ENCODE measurements at regions not wholly inside any gene's neighbourhood (a gene's known extent, or its start where the extent isn't known, plus 50 kb on each side); places are given as distances from the start of the nearest gene placed in this dataset.

DNA sequence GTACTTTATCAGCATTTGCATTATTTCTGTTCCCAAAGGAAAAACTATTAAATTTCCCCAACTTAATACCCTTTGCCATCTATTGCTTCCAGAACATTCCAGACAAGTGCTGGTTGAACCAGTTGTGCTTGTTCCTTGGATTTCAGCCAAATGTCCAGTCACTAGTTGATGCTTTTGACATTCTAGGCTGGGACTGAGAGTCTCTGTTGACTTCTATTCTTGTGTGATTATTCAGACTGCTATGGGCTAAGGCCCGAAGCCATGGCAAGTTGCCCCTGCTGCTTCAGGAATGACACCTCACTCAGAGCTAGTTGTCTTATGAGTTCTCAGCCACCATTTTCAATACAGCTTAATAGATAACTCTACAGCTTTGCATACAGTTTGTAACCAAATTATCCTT is 458.1 kb upstream of the ARGLU1 start:
- H3K4me3 ChIP-seq (ENCODE audit: low read depth in 1 of 2, low read length in 2 of 2) = no peak overlapping the region
- no peak overlapping the region for H3K27ac ChIP-seq (ENCODE audit: low read depth, low read length)
- no peaks in the 10 kb centered on the region for H3K4me1 ChIP-seq (ENCODE audit: control insufficient read depth in 1 of 2, insufficient read depth in 2 of 2, low read length in 2 of 2)
- H3K36me3 ChIP-seq (ENCODE audit: control insufficient read depth in 1 of 2, insufficient read depth in 2 of 2, low read length in 2 of 2) = no peaks in the 10 kb centered on the region
- H3K9ac ChIP-seq (ENCODE audit: low read depth in 1 of 2, low read length in 2 of 2) = no peak overlapping the region
- no peaks in the 10 kb centered on the region for H3K9me3 ChIP-seq (ENCODE audit: control insufficient read depth in 1 of 2, low read length in 2 of 2)
- H3K27me3 ChIP-seq (ENCODE audit: control insufficient read depth in 1 of 2, insufficient read depth in 2 of 2, low read length in 2 of 2) = no peaks in the 10 kb centered on the region

DNA sequence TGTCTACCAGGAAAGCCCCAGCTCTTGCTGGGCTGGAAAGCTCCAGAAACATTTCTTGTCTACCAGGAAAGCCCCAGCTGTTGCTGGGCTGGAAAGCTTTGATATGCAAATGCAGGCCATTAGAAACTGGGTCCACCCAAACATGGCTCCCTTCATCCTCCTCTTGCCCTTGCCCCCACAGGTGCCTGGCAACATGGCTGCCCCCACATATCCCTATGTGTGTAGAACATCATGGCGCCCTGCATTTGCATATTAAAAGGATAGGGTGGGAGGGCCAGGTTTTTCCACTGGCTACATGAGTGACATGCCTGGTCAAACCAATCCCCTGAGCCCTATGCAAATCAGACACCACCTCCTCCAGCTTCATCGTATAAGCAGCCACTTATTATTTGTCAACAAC is 455.4 kb upstream of the ARGLU1 start:
- no peak overlapping the region for H3K27ac ChIP-seq (ENCODE audit: low read depth, low read length)
- H3K9ac ChIP-seq (ENCODE audit: low read depth in 1 of 2, low read length in 2 of 2) = no peak overlapping the region
- no peaks in the 10 kb centered on the region for H3K36me3 ChIP-seq (ENCODE audit: control insufficient read depth in 1 of 2, insufficient read depth in 2 of 2, low read length in 2 of 2)
- H3K4me3 ChIP-seq (ENCODE audit: low read depth in 1 of 2, low read length in 2 of 2) = no peak overlapping the region
- H3K27me3 ChIP-seq (ENCODE audit: control insufficient read depth in 1 of 2, insufficient read depth in 2 of 2, low read length in 2 of 2) = no peaks in the 10 kb centered on the region
- no peaks in the 10 kb centered on the region for H3K9me3 ChIP-seq (ENCODE audit: control insufficient read depth in 1 of 2, low read length in 2 of 2)
- no peaks in the 10 kb centered on the region for H3K4me1 ChIP-seq (ENCODE audit: control insufficient read depth in 1 of 2, insufficient read depth in 2 of 2, low read length in 2 of 2)

DNA sequence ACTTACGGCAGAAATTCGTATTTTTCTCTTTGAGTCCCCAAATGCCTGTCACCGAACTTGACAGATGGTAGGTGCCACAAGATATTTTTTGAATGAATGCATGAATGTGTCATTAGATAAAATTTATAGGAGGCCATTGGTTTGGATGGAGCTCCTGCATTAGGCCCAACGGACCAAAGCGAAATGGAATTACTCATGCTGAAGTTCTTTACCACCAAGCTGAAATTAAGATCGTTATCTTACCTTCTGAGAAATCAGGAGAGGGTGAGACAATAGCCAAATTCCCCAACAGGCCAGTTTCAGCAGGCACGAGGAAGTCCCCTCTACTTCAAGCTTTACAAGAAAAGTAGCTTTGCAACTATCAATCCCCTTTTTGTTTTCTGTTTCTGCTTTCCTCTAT is 452.5 kb upstream of the ARGLU1 start:
- Histone ChIP-seq H3K9ac (ENCODE audit: low read depth in 1 of 2, low read length in 2 of 2) (no peak overlapping the region), H3K27me3 (ENCODE audit: control insufficient read depth in 1 of 2, insufficient read depth in 2 of 2, low read length in 2 of 2) (no peaks in the 10 kb centered on the region), H3K4me1 (ENCODE audit: control insufficient read depth in 1 of 2, insufficient read depth in 2 of 2, low read length in 2 of 2) (no peaks in the 10 kb centered on the region), H3K4me3 (ENCODE audit: low read depth in 1 of 2, low read length in 2 of 2) (no peak overlapping the region), H3K27ac (ENCODE audit: low read depth, low read length) (no peak overlapping the region), H3K36me3 (ENCODE audit: control insufficient read depth in 1 of 2, insufficient read depth in 2 of 2, low read length in 2 of 2) (no peaks in the 10 kb centered on the region), H3K9me3 (ENCODE audit: control insufficient read depth in 1 of 2, low read length in 2 of 2) (no peaks in the 10 kb centered on the region)

DNA sequence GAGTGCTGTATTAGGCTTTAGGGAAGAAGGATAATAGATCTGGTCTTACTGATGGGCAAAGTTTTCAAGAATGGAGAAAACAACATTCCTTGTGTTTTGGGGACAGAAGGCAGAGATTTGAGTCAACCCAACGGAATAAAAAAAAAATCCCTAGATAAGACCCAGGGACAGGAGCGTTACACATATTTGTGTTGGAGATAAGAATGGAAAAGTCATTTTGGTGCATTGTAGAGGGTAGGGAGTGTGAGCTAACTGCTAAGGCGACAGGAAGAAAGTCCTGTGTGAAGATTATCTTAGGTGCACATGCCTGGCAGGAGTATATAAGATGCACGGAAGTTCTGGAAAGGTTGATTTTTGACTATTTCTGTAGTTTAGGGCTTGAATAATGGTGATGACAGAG is 450.3 kb upstream of the ARGLU1 start:
- H3K27me3 ChIP-seq (ENCODE audit: control insufficient read depth in 1 of 2, insufficient read depth in 2 of 2, low read length in 2 of 2) = no peaks in the 10 kb centered on the region
- H3K4me3 ChIP-seq (ENCODE audit: low read depth in 1 of 2, low read length in 2 of 2) = no peak overlapping the region
- H3K9ac ChIP-seq (ENCODE audit: low read depth in 1 of 2, low read length in 2 of 2) = no peak overlapping the region
- no peak overlapping the region for H3K27ac ChIP-seq (ENCODE audit: low read depth, low read length)
- no peaks in the 10 kb centered on the region for H3K9me3 ChIP-seq (ENCODE audit: control insufficient read depth in 1 of 2, low read length in 2 of 2)
- no peaks in the 10 kb centered on the region for H3K4me1 ChIP-seq (ENCODE audit: control insufficient read depth in 1 of 2, insufficient read depth in 2 of 2, low read length in 2 of 2)
- no peaks in the 10 kb centered on the region for H3K36me3 ChIP-seq (ENCODE audit: control insufficient read depth in 1 of 2, insufficient read depth in 2 of 2, low read length in 2 of 2)

DNA sequence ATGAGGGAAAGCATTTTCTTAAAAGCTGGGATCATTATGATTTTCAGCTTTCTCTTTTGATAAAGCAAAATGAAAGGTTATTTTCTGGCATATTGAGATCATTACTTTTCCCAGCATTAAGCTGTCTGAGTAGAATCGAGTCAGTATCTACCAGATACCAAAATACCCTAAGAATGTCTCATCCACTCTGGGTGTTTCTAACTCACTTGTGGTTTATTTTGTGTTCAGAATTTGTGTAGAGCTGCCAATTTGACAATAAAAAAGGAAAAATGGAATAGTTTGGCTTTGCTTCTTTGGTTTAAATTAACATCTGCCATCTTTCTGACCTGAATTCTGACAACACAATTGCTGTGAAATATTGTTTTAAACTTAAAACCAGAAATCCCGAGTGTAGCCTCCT is 438.7 kb upstream of the ARGLU1 start:
- Histone ChIP-seq H3K9ac (ENCODE audit: low read depth in 1 of 2, low read length in 2 of 2) (no peak overlapping the region), H3K4me3 (ENCODE audit: low read depth in 1 of 2, low read length in 2 of 2) (no peak overlapping the region), H3K4me1 (ENCODE audit: control insufficient read depth in 1 of 2, insufficient read depth in 2 of 2, low read length in 2 of 2) (peaks cover 0 to 5% of the 10 kb centered on the region in 2 donors), H3K27me3 (ENCODE audit: control insufficient read depth in 1 of 2, insufficient read depth in 2 of 2, low read length in 2 of 2) (no peaks in the 10 kb centered on the region), H3K27ac (ENCODE audit: low read depth, low read length) (no peak overlapping the region), H3K36me3 (ENCODE audit: control insufficient read depth in 1 of 2, insufficient read depth in 2 of 2, low read length in 2 of 2) (no peaks in the 10 kb centered on the region), H3K9me3 (ENCODE audit: control insufficient read depth in 1 of 2, low read length in 2 of 2) (no peaks in the 10 kb centered on the region)

DNA sequence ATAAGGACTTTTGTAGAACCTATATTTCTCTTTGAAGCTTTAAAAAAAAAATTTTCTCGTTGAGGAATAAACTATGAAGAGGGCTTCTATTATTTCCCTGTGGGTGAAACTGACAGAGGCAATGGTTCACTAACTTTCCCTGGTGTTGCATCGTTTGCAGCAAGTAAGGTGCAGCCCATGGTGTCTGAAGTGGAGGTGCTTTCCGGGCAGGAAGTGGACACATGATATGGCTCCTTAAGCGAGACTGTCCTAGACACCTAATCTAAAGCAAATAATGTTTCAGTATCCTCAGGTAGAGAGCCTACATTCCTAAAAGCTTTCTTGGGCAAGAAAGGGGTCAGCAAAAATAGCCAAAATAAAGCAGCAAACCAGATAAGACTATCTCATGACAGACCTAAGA is 437.6 kb upstream of the ARGLU1 start:
- H3K9ac ChIP-seq (ENCODE audit: low read depth in 1 of 2, low read length in 2 of 2) = no peak overlapping the region
- peaks cover 0 to 5% of the 10 kb centered on the region in 2 donors for H3K4me1 ChIP-seq (ENCODE audit: control insufficient read depth in 1 of 2, insufficient read depth in 2 of 2, low read length in 2 of 2)
- H3K4me3 ChIP-seq (ENCODE audit: low read depth in 1 of 2, low read length in 2 of 2) = no peak overlapping the region
- H3K27me3 ChIP-seq (ENCODE audit: control insufficient read depth in 1 of 2, insufficient read depth in 2 of 2, low read length in 2 of 2) = no peaks in the 10 kb centered on the region
- no peaks in the 10 kb centered on the region for H3K36me3 ChIP-seq (ENCODE audit: control insufficient read depth in 1 of 2, insufficient read depth in 2 of 2, low read length in 2 of 2)
- H3K9me3 ChIP-seq (ENCODE audit: control insufficient read depth in 1 of 2, low read length in 2 of 2) = no peaks in the 10 kb centered on the region
- no peak overlapping the region for H3K27ac ChIP-seq (ENCODE audit: low read depth, low read length)

DNA sequence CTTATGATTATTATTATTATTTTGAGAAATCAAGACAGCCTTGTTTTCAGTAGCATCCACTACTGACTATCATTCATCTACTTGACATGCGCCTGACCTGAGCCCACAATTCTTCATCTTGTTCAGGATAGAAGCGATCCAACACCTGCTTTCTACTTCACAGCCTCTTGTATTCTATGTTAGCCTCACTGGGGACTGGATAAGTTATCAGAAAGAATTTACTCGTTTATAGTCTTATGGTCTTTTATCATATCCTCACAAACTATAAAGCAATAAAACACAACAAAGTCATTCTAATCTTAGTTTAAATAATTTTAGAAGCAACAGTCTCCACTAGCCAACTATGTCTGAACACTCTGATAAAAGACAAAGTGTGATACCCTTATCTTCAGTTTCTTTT is 436.0 kb upstream of the ARGLU1 start:
- H3K27me3 ChIP-seq (ENCODE audit: control insufficient read depth in 1 of 2, insufficient read depth in 2 of 2, low read length in 2 of 2) = no peaks in the 10 kb centered on the region

DNA sequence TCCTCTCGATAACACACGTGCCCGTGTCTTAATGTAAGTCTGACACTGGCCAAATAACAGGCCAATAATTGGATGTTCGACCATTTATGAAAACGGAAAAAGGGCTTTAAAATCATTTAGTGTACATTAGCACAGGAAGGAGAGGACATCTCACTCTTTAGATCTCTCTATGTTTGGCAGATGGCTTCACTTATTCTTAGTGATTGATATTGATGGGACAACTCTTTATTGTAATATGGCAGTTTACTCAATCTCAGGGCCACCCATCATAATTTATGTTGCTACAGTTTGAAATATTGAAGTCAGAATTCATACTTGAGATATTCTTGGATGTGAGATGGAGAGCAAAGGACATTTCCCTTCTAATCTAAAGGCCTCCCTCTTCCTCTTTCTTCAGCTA is 430.7 kb upstream of the ARGLU1 start:
- no peak overlapping the region for H3K4me3 ChIP-seq (ENCODE audit: low read depth in 1 of 2, low read length in 2 of 2)
- peaks cover 0 to 5% of the 10 kb centered on the region in 2 donors for H3K4me1 ChIP-seq (ENCODE audit: control insufficient read depth in 1 of 2, insufficient read depth in 2 of 2, low read length in 2 of 2)
- H3K9me3 ChIP-seq (ENCODE audit: control insufficient read depth in 1 of 2, low read length in 2 of 2) = no peaks in the 10 kb centered on the region
- H3K9ac ChIP-seq (ENCODE audit: low read depth in 1 of 2, low read length in 2 of 2) = no peak overlapping the region
- H3K36me3 ChIP-seq (ENCODE audit: control insufficient read depth in 1 of 2, insufficient read depth in 2 of 2, low read length in 2 of 2) = no peaks in the 10 kb centered on the region
- no peaks in the 10 kb centered on the region for H3K27me3 ChIP-seq (ENCODE audit: control insufficient read depth in 1 of 2, insufficient read depth in 2 of 2, low read length in 2 of 2)
- no peak overlapping the region for H3K27ac ChIP-seq (ENCODE audit: low read depth, low read length)

More for the DNA sequence above, 436.0 kb upstream of the ARGLU1 start:
- no peak overlapping the region for H3K9ac ChIP-seq (ENCODE audit: low read depth in 1 of 2, low read length in 2 of 2)
- no peaks in the 10 kb centered on the region for H3K9me3 ChIP-seq (ENCODE audit: control insufficient read depth in 1 of 2, low read length in 2 of 2)
- H3K27ac ChIP-seq (ENCODE audit: low read depth, low read length) = no peak overlapping the region
- H3K36me3 ChIP-seq (ENCODE audit: control insufficient read depth in 1 of 2, insufficient read depth in 2 of 2, low read length in 2 of 2) = no peaks in the 10 kb centered on the region
- no peak overlapping the region for H3K4me3 ChIP-seq (ENCODE audit: low read depth in 1 of 2, low read length in 2 of 2)
- H3K4me1 ChIP-seq (ENCODE audit: control insufficient read depth in 1 of 2, insufficient read depth in 2 of 2, low read length in 2 of 2) = peaks cover 0 to 5% of the 10 kb centered on the region in 2 donors

DNA sequence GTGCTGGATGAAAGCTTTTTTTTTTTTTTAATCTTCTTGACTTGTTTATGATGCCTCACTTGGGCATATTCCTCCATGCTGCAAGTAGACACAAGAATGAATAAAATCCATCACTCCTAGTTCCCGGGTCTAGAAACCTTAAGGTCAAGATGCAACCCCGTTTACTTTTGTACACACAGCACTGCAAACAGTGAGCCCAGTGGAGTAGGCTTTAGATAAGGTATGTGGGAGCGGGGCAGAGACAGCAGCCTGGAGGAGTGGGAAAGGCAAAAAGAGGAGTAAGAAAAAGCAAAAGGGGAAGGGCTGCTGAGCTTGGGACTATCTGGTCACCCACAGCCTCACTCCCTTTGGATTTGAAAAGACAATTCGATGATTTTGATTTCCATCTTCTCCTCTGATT is 429.8 kb upstream of the ARGLU1 start:
- no peak overlapping the region for H3K27ac ChIP-seq (ENCODE audit: low read depth, low read length)
- H3K4me3 ChIP-seq (ENCODE audit: low read depth in 1 of 2, low read length in 2 of 2) = no peak overlapping the region
- H3K27me3 ChIP-seq (ENCODE audit: control insufficient read depth in 1 of 2, insufficient read depth in 2 of 2, low read length in 2 of 2) = no peaks in the 10 kb centered on the region
- no peak overlapping the region for H3K9ac ChIP-seq (ENCODE audit: low read depth in 1 of 2, low read length in 2 of 2)
- H3K9me3 ChIP-seq (ENCODE audit: control insufficient read depth in 1 of 2, low read length in 2 of 2) = no peaks in the 10 kb centered on the region
- no peaks in the 10 kb centered on the region for H3K36me3 ChIP-seq (ENCODE audit: control insufficient read depth in 1 of 2, insufficient read depth in 2 of 2, low read length in 2 of 2)
- no peaks in the 10 kb centered on the region for H3K4me1 ChIP-seq (ENCODE audit: control insufficient read depth in 1 of 2, insufficient read depth in 2 of 2, low read length in 2 of 2)

DNA sequence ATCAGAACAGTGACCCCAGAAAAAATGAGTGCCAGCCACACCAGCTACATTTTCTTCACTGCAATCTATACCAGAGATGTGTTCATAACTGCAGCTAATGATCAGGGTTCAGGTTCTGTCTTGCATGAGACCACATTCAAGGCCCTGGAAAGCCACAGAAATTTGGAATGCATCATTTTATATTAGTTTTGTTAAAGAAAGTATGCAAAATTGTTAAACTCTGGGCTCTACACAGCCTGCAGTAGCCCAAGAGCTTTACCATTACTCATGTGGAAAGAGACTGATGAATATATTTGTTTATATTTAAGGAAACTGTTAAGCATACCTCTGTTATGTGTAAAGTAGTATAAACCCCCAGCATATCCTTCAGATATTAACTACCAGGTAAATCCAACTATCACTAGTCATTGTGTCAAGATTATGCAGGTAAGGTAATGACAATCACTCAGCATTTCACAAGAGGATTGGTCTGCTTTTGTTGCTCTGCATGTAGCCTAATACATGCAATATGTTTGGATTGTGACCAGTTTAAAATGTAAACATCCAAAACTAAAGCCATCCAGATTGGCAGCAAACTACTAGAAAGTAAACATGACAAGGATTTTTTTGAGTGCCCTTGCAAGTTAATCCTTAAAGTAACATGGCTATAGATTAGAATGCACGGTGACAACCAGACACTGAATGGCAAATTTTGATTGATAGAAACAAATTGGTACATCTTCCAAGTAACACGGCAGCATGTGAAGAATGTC is 429.1 kb upstream of the ARGLU1 start:
- no peaks in the 10 kb centered on the region for H3K27me3 ChIP-seq (ENCODE audit: control insufficient read depth in 1 of 2, insufficient read depth in 2 of 2, low read length in 2 of 2)
- no peak overlapping the region for H3K27ac ChIP-seq (ENCODE audit: low read depth, low read length)
- H3K9ac ChIP-seq (ENCODE audit: low read depth in 1 of 2, low read length in 2 of 2) = no peak overlapping the region
- no peaks in the 10 kb centered on the region for H3K36me3 ChIP-seq (ENCODE audit: control insufficient read depth in 1 of 2, insufficient read depth in 2 of 2, low read length in 2 of 2)
- H3K4me3 ChIP-seq (ENCODE audit: low read depth in 1 of 2, low read length in 2 of 2) = no peak overlapping the region
- H3K4me1 ChIP-seq (ENCODE audit: control insufficient read depth in 1 of 2, insufficient read depth in 2 of 2, low read length in 2 of 2) = no peaks in the 10 kb centered on the region
- no peaks in the 10 kb centered on the region for H3K9me3 ChIP-seq (ENCODE audit: control insufficient read depth in 1 of 2, low read length in 2 of 2)

DNA sequence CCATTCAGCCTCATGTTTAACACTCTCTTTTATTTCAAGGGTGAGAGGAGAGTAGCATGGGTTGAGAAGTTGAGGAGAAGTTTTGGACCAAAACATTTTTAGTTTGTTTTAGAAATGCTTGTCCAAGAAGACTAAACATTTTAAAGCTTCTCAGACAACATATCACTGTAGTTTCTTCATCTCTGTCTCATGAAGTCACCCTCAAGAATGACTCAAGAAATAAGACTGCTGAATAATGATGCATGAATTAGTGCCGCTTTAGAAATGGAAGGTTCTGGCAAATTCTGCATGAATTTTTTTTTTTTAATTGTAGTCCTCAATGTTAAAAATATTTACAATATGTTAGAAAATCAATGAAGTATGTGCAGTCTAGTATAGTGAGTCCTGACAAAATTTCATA is 422.7 kb upstream of the ARGLU1 start:
- H3K9ac ChIP-seq (ENCODE audit: low read depth in 1 of 2, low read length in 2 of 2) = no peak overlapping the region
- H3K4me1 ChIP-seq (ENCODE audit: control insufficient read depth in 1 of 2, insufficient read depth in 2 of 2, low read length in 2 of 2) = no peaks in the 10 kb centered on the region
- H3K27ac ChIP-seq (ENCODE audit: low read depth, low read length) = no peak overlapping the region
- no peaks in the 10 kb centered on the region for H3K27me3 ChIP-seq (ENCODE audit: control insufficient read depth in 1 of 2, insufficient read depth in 2 of 2, low read length in 2 of 2)
- H3K4me3 ChIP-seq (ENCODE audit: low read depth in 1 of 2, low read length in 2 of 2) = no peak overlapping the region
- no peaks in the 10 kb centered on the region for H3K36me3 ChIP-seq (ENCODE audit: control insufficient read depth in 1 of 2, insufficient read depth in 2 of 2, low read length in 2 of 2)
- H3K9me3 ChIP-seq (ENCODE audit: control insufficient read depth in 1 of 2, low read length in 2 of 2) = no peaks in the 10 kb centered on the region

Measured in duodenal mucosa (tissue), 2 donors.